ENCODE measurements at regions not wholly inside any gene's neighbourhood (a gene's known extent, or its start where the extent isn't known, plus 50 kb on each side); places are given as distances from the start of the nearest gene placed in this dataset.

DNA sequence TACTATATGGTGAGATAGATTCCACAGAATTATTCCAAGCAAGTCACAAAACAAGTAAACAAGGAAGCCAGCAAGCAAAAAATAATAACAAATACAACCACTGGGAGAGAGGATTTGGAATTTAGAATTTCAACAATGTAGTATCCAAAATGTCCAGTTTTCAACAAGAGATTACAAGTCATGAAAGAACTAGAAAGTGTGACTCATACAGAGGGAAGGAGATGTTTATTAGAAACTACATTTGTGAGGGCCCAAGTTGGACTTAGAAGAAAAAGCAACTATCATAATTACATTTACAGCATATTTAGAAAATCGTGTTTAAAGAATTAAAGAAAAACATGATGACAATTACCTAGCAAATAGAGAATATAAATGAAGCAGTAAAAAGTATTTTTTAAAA is 494.6 kb upstream of the ID4 start:
- no peak for TF ChIP-seq CTCF (IDR thresholded peaks at IDR 0.05)

DNA sequence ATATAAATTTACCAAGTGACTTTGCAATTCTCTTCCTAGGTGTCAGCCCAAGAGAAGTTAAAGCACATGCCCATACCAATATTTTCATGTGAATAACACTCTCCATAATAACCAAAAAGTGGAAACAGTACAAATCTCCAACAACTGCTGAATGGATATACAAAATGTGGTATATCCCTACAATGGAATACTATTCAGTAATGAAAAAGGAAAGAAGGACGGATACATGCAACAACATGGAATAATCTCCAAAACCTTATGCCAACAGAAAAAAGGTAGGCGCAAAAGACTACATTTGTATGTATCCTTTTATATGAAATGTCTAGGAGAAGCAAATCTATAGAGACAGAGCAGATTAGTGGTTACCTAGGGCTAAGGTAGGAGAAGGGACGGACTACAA is 487.7 kb upstream of the ID4 start:
- no peak for TF ChIP-seq CTCF (IDR thresholded peaks at IDR 0.05)

- TF ChIP-seq CTCF (IDR thresholded peaks at IDR 0.05): no peak
Measured at GRCh38 chr6:19354181-19354580, 483.0 kb upstream of the ID4 start.

DNA sequence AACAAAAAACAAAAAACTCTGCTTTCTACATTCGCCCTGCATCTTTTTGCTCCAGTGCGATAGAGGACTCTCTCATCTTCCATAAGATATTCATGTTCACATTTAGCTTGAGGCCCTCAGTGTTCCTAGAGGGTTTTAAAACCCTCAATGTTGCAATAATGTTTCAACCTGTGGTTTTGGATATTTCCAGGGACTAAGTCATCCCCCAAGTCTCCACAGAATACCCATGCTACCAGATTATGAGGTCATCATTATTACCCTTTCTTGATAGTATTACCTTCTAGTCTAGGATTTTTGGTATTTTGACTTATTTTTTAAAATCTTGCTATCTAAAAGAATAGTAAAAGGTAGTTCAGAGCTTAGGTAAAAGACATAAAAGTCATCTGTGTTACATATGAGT is 480.5 kb upstream of the ID4 start:
- TF ChIP-seq CTCF (IDR thresholded peaks at IDR 0.05): no peak

- TF ChIP-seq CTCF (IDR thresholded peaks at IDR 0.05): no peak
Measured at GRCh38 chr6:19362396-19362795, 474.8 kb upstream of the ID4 start.

DNA sequence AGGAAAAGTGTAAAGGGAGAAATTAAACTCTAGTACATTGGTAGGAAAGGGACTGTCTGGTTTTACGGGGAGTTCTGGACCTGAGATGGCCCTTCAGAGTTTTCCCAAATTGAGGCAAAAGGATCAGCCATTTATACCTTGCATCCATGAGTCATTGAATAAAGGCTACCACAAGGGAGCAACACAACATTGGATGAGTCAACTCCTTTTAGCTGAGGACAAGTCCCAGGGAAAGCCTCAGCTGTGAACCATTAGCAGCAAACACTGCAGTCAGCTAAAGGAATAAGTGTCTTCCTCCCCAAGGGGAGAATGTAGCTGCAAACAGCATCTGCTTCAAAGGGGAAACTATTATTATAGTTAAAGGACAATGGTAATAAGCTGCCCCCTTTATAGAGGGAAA is 468.7 kb upstream of the ID4 start:
- no peak for TF ChIP-seq CTCF (IDR thresholded peaks at IDR 0.05)

GRCh38 chr6:19369785-19370184 is 467.4 kb upstream of the ID4 start:
- no peak for TF ChIP-seq CTCF (IDR thresholded peaks at IDR 0.05)

- TF ChIP-seq CTCF (IDR thresholded peaks at IDR 0.05): no peak
Measured at GRCh38 chr6:19370831-19371230, 466.3 kb upstream of the ID4 start.
